Head of caudate nucleus (tissue), 42 donors: ENCODE measurements at regions not wholly inside any gene's neighbourhood (a gene's known extent, or its start where the extent isn't known, plus 50 kb on each side); places are given as distances from the start of the nearest gene placed in this dataset.

Experiments
- DNase-seq, 42 donors: peaks; one replicate each; pipeline versions ENCODE4 v3.0.0 to v3.0.0-alpha.2; 2020 to 2021; ENCODE audit warnings: mixed read lengths in 7 of 42
- intact Hi-C: fragments of 100-400 bp; cut with DNase I; formaldehyde crosslinking; loops from one replicate; pipeline ENCODE4 v1.15.0; 2022

GRCh38 chr12:25014961-25015360, 66.1 kb upstream of the BCAT1 start:
- DNase-seq = no peak
- intact Hi-C loops = no loop called here

- intact Hi-C loops = no loop called here
- no peak for DNase-seq
Measured at GRCh38 chr12:25013061-25013460, 64.2 kb upstream of the BCAT1 start.

- DNase-seq = no peak
- intact Hi-C loops = no loop called here
Measured at GRCh38 chr12:25009496-25010092, 60.7 kb upstream of the BCAT1 start.

GRCh38 chr12:25005376-25005775, 56.5 kb upstream of the BCAT1 start:
- intact Hi-C loops = no loop called here
- DNase-seq = no peak

GRCh38 chr12:25004447-25004846, 55.5 kb upstream of the BCAT1 start:
- no peak for DNase-seq
- intact Hi-C loops = no loop called here

- no peak for DNase-seq
- intact Hi-C loops = no loop called here
Measured at GRCh38 chr12:25001311-25001710, 52.4 kb upstream of the BCAT1 start.
